MM.1S (cell line): ENCODE measurements at regions not wholly inside any gene's neighbourhood (a gene's known extent, or its start where the extent isn't known, plus 50 kb on each side); places are given as distances from the start of the nearest gene placed in this dataset.

ENCODE experiments used
- DNase-seq: peaks from one replicate; pipeline ENCODE4 v3.0.0-alpha.2; 2015
- H2AFZ ChIP-seq: fragments of 300-600 bp; sonication (generic); 2 replicates; pipeline ENCODE4 v1.6.0; 2016; ENCODE audit warnings: antibody characterized with exemption, low read length
- H3F3A ChIP-seq: fragments of 300-600 bp; sonication (generic); 2 replicates; pipeline ENCODE4 v1.6.1; 2016; ENCODE audit warnings: mild to moderate bottlenecking, antibody characterized with exemption, low read length, moderate library complexity, mixed read lengths; ENCODE audit not compliant: insufficient read depth
- H3K27ac ChIP-seq: fragments of 300-600 bp; sonication (generic); 2 replicates; pipeline ENCODE4 v1.5.1; 2016; ENCODE audit warnings: mild to moderate bottlenecking, low read length
- H3K27me3 ChIP-seq: fragments of 300-600 bp; sonication (generic); replicated peaks from 2 replicates; pipeline ENCODE4 v1.6.0; 2016; ENCODE audit warnings: low read length; ENCODE audit not compliant: insufficient read depth
- H3K36me3 ChIP-seq: fragments of 300-600 bp; sonication (generic); replicated peaks from 2 replicates; pipeline ENCODE4 v1.6.1; 2016; ENCODE audit warnings: mild to moderate bottlenecking, low read length, mixed read lengths; ENCODE audit not compliant: insufficient read depth
- H3K4me1 ChIP-seq: fragments of 300-600 bp; sonication (generic); 2 replicates; pipeline ENCODE4 v1.6.1; 2016; ENCODE audit warnings: low read length, mixed read lengths
- H3K4me2 ChIP-seq: fragments of 300-600 bp; sonication (generic); 2 replicates; pipeline ENCODE4 v1.6.0; 2016; ENCODE audit warnings: low read depth, low read length
- H3K4me3 ChIP-seq: fragments of 300-600 bp; sonication (generic); 2 replicates; pipeline ENCODE4 v1.5.1; 2016; ENCODE audit warnings: low read length, mixed read lengths
- H3K79me2 ChIP-seq: fragments of 300-600 bp; sonication (generic); 2 replicates; pipeline ENCODE4 v1.6.1; 2016; ENCODE audit warnings: mixed run types, low read length, mixed read lengths
- H3K9ac ChIP-seq: fragments of 300-600 bp; sonication (generic); 2 replicates; pipeline ENCODE4 v1.6.1; 2016; ENCODE audit warnings: low read length, mixed read lengths
- H3K9me2 ChIP-seq: fragments of 300-600 bp; sonication (generic); replicated peaks from 2 replicates; pipeline ENCODE4 v1.6.1; 2016; ENCODE audit warnings: mild to moderate bottlenecking, low read length, mixed read lengths; ENCODE audit not compliant: insufficient read depth
- H3K9me3 ChIP-seq: fragments of 300-600 bp; sonication (generic); replicated peaks from 2 replicates; pipeline ENCODE4 v1.6.1; 2016; ENCODE audit warnings: mild to moderate bottlenecking, low read length, mixed read lengths; ENCODE audit not compliant: insufficient read depth
- H4K20me1 ChIP-seq: fragments of 300-600 bp; sonication (generic); 2 replicates; pipeline ENCODE4 v1.6.1; 2016; ENCODE audit warnings: mild to moderate bottlenecking, low read length, moderate library complexity, mixed read lengths; ENCODE audit not compliant: insufficient read depth
- EZH2 ChIP-seq: fragments of 300-600 bp; sonication (generic); optimal IDR thresholded peaks from 2 replicates; pipeline ENCODE3; 2017; ENCODE audit warnings: low read depth, mild to moderate bottlenecking, antibody characterized with exemption, low read length, mixed read lengths
- EZH2phosphoT487 ChIP-seq: fragments of 300-600 bp; sonication (generic); IDR thresholded peaks from 2 replicates; pipeline ENCODE4 v1.6.1; 2018; ENCODE audit warnings: antibody characterized with exemption, low read length
- TF ChIP-seq, protein P1 (sequence below): fragments of 300-600 bp; sonication (generic); IDR thresholded peaks from 2 replicates; pipeline ENCODE4 v1.5.1; 2016; ENCODE audit warnings: antibody characterized with exemption, low read length, mixed read lengths

DNA sequence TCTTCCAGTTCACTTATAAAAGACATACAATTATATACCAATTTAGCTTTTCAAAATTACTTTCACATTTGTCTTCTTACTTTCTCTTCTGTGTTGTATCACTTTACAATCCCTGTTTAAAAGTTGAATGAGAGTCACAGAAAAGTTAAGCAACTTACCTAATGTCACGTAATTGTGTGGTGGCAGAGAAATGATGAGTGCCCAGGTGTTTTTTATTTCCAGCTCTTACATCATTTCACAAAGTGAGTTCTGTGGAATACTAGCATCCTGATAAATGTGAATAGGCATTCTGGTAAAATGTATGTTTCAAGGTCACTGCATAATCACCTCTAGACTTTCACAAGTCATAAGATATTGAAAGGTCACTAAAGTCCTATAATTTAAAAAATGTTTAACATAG, 133.0 kb upstream of the FIBIN start:
- H4K20me1 ChIP-seq, result no peaks in the 10 kb centered on the region
- DNase-seq, result no peak
- H3F3A ChIP-seq, result no peaks in the 10 kb centered on the region
- TF ChIP-seq, protein P1, sequence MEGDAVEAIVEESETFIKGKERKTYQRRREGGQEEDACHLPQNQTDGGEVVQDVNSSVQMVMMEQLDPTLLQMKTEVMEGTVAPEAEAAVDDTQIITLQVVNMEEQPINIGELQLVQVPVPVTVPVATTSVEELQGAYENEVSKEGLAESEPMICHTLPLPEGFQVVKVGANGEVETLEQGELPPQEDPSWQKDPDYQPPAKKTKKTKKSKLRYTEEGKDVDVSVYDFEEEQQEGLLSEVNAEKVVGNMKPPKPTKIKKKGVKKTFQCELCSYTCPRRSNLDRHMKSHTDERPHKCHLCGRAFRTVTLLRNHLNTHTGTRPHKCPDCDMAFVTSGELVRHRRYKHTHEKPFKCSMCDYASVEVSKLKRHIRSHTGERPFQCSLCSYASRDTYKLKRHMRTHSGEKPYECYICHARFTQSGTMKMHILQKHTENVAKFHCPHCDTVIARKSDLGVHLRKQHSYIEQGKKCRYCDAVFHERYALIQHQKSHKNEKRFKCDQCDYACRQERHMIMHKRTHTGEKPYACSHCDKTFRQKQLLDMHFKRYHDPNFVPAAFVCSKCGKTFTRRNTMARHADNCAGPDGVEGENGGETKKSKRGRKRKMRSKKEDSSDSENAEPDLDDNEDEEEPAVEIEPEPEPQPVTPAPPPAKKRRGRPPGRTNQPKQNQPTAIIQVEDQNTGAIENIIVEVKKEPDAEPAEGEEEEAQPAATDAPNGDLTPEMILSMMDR, result no peak
- TF ChIP-seq EZH2 (no peak), EZH2phosphoT487 (no peak)
- H3K4me3 ChIP-seq, result no peak overlapping the region
- H3K4me2 ChIP-seq, result no peak overlapping the region
- no peaks in the 10 kb centered on the region for H3K27me3 ChIP-seq
- no peak overlapping the region for H3K9ac ChIP-seq
- H3K9me3 ChIP-seq, result no peaks in the 10 kb centered on the region
- H3K36me3 ChIP-seq, result no peaks in the 10 kb centered on the region
- H3K27ac ChIP-seq, result no peak overlapping the region
- no peaks in the 10 kb centered on the region for H3K79me2 ChIP-seq
- H3K4me1 ChIP-seq, result no peaks in the 10 kb centered on the region
- no peaks in the 10 kb centered on the region for H3K9me2 ChIP-seq
- no peak overlapping the region for H2AFZ ChIP-seq

DNA sequence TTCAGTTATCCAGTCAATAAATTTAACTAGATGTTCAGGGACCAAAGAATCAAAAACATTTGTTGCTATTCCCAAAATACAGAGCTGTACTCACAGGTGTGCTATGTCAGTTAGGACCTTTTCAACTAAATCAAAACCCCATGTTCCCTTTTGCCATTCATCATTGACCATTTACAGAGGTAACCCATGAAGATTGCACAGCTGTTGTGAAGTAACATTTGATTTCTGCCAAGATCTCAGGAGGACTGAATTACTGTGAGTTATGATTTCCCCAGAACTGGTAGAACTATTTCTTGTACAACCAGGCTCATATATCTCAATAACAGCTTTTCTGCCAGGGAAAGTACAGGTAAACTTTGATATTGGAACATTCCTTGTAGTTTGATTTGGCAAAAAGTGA, 131.1 kb upstream of the FIBIN start:
- Histone ChIP-seq H3F3A (no peaks in the 10 kb centered on the region), H3K4me2 (no peak overlapping the region), H4K20me1 (no peaks in the 10 kb centered on the region), H3K4me3 (no peak overlapping the region), H3K27ac (no peak overlapping the region), H3K4me1 (no peaks in the 10 kb centered on the region), H3K36me3 (no peaks in the 10 kb centered on the region), H3K9me3 (no peaks in the 10 kb centered on the region), H3K27me3 (no peaks in the 10 kb centered on the region), H3K9me2 (no peaks in the 10 kb centered on the region), H2AFZ (no peak overlapping the region), H3K9ac (no peak overlapping the region), H3K79me2 (no peaks in the 10 kb centered on the region)
- no peak for DNase-seq
- TF ChIP-seq, protein P1, result no peak

DNA sequence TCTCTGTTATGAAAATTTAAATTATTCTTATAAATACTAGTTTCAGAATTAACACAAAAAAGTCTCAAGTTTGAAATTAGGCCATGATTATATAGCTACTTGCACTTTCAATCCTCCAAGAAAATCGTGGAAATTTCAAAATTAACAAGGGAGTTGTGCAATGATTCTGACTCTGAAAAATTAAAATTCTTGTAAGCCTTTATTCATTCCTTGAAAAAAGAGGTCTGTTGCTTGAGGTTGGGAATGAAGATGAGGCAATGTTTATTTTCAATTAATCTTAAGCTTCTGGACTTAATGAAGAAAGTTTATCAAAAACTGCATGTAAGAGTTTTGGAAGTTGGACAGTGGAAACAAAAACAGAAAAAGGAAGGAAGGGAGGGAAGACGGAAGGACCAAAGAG, 128.2 kb upstream of the FIBIN start:
- H4K20me1 ChIP-seq, result no peaks in the 10 kb centered on the region
- no peaks in the 10 kb centered on the region for H3K4me1 ChIP-seq
- no peaks in the 10 kb centered on the region for H3K36me3 ChIP-seq
- no peaks in the 10 kb centered on the region for H3K79me2 ChIP-seq
- TF ChIP-seq, protein P1, result no peak
- TF ChIP-seq EZH2phosphoT487, result no peak
- TF ChIP-seq EZH2, result no peak
- no peaks in the 10 kb centered on the region for H3K27me3 ChIP-seq
- no peaks in the 10 kb centered on the region for H3K9me3 ChIP-seq
- no peak overlapping the region for H3K4me3 ChIP-seq
- no peak overlapping the region for H3K4me2 ChIP-seq
- no peak overlapping the region for H2AFZ ChIP-seq
- H3K9ac ChIP-seq, result no peak overlapping the region
- no peaks in the 10 kb centered on the region for H3F3A ChIP-seq
- no peak for DNase-seq
- no peaks in the 10 kb centered on the region for H3K9me2 ChIP-seq
- H3K27ac ChIP-seq, result no peak overlapping the region

DNA sequence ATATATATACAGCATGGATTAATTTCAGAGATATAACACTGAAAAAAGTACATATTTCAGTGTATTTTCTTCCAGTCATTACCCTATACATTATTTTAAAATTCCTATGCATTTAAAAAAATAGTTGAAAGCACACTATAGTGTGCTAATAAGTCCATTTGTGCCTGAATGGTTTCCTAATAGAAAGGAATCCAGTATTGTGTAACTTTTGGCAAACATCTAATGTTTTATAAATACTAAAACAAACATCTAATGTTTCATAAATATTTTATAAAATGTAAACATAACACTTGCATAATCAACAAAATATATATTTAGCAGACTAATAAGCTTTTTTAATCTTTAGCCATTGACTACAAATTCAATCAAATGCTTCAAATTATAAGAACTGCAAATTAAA, 126.6 kb upstream of the FIBIN start:
- DNase-seq, result no peak
- H3K9ac ChIP-seq, result no peak overlapping the region
- H4K20me1 ChIP-seq, result no peaks in the 10 kb centered on the region
- H3K9me2 ChIP-seq, result no peaks in the 10 kb centered on the region
- H3K27me3 ChIP-seq, result no peaks in the 10 kb centered on the region
- no peaks in the 10 kb centered on the region for H3K79me2 ChIP-seq
- no peaks in the 10 kb centered on the region for H3K4me1 ChIP-seq
- no peak overlapping the region for H3K4me2 ChIP-seq
- no peaks in the 10 kb centered on the region for H3K36me3 ChIP-seq
- no peak overlapping the region for H3K4me3 ChIP-seq
- H3F3A ChIP-seq, result no peaks in the 10 kb centered on the region
- no peak for TF ChIP-seq EZH2
- no peak for TF ChIP-seq EZH2phosphoT487
- TF ChIP-seq, protein P1, result no peak
- H3K27ac ChIP-seq, result no peak overlapping the region
- H3K9me3 ChIP-seq, result no peaks in the 10 kb centered on the region
- H2AFZ ChIP-seq, result no peak overlapping the region
